ENCODE measurements at regions not wholly inside any gene's neighbourhood (a gene's known extent, or its start where the extent isn't known, plus 50 kb on each side); places are given as distances from the start of the nearest gene placed in this dataset.
A peak's percentile ranks its signal among the peaks of the same experiment; 100 is the strongest.

DNA sequence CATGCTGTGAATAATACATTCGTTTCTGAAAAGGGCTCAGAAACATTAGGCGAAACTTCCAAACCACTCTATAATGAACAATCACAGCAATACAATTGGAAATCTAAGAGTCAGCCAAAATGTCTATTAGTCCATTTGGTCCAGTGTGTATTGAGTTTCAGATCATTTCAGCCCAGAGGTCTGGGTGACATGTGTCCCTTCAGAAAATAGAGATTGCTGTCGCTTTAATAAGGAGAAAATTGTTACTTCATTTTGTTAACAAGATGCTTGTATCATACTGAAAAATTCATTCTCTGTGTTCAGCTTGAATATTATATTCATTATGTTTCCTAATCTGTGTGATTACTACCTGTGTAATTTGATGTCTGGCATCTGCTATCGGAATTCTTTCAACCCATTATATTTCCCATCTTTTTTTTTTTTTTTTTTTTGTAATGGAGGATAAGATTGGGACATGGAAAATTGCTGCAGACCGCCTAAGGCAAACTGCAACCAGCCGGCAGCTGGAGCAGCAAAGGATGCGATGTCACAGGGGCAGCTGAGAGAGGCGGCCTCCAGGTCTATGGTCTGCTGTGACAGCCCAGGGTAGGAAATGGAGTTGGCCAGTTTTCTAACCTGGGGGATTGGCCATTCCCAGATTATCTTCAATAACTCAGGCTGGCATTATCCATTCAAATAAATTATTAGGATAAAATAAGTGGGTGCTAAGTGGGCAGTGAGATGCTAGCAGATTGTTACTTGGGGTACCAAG is 170.9 kb upstream of the NPVF start:
- DNase-seq, result no peak

DNA sequence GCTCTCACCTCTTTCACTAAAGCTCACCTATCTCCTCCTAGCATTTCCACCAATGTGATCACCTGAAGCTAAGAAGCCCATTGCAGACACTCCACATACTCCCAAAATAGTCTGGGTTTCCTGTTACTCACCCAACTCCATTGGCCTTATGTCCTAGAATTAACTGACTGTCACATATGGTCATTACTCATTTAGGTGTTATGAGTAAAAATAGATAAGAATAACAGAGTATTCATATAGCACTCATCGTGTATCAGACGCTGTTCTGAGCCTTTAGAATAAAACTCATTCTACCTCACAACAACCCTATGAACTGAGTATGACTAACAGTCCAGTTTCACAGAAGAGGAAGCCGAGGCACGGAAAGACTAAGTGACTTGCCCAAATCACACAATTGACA is 174.2 kb upstream of the NPVF start:
- DNase-seq, result no peak

DNA sequence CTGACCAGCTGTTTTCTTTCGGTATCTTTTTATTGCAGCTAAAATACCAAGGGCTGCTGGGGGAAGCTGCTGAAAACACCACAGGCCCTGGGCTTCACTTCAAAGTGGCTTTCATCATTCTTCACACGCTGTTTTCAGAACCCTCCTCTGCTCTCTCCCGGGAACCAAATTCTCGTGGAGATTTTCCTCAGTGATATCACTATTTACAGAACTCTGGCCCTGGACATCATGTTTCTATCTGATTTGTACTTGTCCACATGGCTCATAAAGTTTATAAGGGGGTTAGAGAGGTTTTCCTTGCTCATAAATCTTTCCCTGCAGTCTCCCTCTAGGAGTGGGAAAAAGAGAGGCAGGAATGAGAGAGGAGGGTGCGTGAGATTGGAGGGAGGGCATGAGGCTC is 177.4 kb upstream of the NPVF start:
- DNase-seq, result no peak

DNA sequence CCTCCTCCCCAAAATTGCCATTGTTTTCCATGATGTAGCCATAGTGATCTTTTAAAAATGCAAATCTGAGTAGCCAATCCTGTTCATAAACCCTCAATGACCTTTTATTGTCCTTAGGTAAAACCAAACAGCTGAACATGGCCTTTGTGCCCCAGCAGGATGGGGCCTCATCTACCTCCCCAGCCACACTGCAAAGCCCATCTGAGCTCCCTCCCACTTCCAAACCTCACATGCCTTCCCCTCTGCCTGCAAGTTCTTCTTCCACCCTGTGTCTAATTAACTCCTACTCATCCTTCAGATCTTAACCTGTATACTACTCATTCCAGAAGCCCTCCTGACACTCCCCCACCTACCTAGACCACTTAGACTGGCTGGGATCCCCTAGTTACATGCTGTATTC is 178.8 kb upstream of the NPVF start:
- DNase-seq, result no peak

DNA sequence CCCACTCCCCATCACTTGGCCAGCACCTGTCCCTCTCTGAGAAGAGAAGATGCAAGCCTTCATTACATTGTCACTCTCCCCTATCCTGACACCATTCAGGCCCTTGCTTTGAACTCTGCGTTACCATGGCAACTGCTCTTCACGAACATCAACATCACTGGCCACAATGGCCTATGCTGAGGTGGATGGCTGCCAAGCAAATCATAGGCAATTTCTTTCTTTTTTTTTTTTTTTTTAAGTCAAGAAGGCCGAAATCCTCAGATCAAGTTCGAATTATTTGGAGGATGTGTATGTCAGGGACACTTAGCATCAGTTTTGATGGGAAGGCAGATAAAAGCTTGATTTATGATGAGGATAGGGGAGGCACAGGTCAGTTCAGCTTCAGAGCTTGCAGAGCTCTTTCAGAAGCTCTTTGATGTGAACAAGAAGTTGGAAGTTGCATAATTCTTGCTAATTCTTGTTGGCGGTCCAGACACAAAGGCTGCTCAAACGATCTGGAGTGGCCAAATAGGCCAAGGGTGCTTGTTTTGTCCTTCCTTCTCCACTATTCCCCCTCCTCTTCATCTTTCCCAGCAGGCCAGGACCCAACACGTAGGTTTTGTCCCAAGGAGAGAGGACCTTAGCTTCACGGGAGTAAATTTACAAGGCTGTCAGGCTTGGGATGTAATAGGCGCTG is 179.9 kb upstream of the NPVF start:
- DNase-seq, result no peak

DNA sequence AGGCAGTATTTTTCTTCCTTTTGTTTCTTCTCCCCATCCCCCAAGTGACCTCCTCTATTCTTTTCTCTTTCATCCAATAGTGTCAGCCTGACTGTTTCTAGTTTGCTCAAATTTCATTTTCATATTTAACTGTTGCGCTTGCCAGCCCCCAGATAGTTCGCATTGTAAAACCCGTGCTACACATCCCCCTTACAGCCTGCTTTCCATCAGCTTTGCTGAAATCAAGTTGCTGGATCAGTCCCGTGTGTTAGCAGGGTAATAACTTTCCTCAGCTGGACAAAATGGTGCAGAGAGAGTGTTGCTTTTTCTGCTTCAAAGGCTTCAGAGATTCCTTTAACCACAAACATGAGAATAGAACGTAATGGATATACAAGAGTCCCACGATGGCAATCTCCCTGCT is 180.6 kb upstream of the NPVF start:
- peak; percentile 46 for DNase-seq

DNA sequence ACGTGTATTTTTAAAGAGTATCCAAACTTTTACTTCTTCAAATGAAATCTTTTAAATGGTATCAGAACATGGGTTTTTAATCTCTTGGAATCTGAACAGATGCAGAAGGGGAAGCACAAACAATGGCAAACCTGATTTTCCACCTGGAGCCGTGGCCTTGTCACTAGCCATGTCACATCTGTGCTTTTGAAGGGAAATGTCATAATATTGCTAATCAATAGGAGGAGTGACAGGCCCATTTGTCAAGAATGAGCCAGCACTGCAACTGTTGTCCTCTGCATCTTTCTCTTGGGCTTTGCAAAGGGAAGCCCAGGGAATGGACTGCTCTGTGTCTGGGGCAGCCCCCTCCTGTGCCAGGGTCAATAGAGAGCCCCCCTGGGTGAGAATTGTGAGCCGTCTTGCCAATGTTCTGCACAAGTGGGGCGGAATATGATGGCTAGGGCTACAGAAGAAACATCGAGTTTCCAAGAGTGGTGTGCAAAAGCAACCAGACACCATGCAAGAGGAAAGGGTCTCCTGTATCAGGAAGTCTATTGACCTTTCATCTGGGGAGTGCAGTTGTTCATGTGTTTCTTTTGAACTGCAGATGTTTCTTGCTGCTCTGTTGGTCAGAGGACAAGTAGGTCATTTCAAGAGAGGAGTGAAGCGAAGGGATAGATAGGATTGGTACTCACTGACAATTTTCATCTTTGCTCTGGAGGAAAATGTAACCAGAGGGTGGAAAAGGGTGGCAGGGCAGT is 181.8 kb upstream of the NPVF start:
- DNase-seq, result no peak

DNA sequence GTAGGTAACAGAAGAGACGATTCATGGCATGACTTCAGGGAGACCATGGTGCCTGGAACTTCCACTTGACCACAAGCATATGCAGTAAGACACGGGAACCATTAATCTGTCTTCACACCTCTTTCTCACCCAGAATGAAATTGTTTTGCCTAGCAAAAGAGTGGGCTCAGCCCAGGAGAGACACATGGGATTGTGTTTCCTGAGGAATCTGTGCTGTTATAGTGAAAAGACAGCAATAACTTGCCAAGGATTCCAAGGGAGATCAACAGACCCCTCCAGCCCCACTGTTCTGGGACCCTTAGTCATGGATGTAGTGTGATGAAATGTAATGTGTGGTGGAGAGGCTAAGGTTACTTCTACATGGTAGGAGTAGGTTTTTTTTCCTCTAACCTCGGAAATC is 192.5 kb upstream of the NPVF start:
- no peak for DNase-seq

DNA sequence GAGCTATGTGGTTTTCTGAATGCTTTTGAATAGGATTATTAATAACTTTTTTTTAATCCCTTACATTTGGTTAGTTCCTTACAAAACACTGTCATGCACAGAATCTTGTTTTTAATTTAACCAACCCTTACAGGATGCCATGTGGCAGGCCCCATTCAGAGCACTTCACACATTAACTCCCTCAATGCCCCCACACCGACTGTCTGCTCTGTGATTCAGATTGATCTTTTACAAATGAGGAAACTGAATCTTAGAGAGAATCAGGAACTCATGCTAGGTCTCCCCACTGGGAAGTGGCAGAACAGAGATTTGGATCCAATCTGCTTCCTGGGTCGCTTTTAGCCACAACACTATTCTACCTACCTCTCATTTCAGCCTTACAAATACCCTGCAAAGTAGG is 195.8 kb upstream of the NPVF start:
- DNase-seq, result no peak

DNA sequence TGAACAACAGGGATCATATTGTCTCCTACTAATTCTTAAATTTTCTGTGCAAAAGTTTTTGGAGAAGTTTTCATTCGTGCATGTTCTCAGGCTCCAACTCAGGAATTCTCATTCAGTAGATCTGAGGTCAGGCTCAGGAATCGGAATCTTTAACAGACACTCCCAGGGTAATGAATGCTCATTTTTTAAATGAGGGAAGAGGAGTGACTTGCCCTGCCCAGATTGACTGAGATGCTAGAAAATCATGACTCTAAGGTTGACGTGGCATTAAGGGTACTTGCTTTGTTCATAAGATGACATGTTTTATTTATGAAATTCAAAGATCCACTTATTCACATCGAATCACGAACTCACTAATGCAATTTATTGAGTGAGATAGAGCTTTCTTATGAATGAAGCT is 196.6 kb upstream of the NPVF start:
- no peak for DNase-seq

DNA sequence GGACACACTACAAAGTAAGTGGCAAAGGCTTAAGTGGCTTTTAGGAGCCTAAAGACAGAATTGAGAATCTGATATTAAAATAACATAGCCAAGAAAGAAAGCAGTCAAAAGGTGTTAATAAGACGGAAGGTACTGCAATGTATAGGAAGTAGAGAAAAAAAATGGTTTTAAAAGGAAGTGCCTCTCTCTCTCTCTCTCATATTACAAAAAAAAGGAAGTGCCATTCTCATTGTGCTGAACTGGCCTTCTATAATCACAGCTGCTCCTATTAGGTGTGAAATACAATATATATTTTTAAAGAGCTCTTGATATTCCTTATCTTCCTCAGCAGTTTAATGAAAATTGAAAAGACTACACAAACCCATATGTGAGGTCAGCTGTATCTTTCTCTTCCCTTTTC is 199.4 kb upstream of the NPVF start:
- no peak for DNase-seq

DNA sequence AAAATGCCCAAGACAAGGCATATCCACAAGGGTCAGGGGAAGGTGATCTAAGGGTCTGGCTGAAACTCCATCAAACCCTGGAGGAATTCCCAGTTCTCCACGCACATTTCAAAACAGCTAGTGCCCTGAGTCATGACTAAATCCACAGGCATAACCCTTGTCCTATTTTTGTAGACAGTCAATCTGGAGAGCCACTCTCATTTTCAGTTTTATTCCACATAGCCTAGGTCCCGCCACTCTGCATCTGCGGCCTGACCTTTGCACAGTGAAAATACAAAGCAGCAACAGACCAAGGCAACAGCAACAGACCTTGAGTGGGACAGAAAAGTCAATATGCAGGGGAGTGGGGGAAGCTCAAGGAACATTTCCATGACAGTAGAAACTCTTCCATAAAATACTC is 201.4 kb upstream of the NPVF start:
- no peak for DNase-seq

DNA sequence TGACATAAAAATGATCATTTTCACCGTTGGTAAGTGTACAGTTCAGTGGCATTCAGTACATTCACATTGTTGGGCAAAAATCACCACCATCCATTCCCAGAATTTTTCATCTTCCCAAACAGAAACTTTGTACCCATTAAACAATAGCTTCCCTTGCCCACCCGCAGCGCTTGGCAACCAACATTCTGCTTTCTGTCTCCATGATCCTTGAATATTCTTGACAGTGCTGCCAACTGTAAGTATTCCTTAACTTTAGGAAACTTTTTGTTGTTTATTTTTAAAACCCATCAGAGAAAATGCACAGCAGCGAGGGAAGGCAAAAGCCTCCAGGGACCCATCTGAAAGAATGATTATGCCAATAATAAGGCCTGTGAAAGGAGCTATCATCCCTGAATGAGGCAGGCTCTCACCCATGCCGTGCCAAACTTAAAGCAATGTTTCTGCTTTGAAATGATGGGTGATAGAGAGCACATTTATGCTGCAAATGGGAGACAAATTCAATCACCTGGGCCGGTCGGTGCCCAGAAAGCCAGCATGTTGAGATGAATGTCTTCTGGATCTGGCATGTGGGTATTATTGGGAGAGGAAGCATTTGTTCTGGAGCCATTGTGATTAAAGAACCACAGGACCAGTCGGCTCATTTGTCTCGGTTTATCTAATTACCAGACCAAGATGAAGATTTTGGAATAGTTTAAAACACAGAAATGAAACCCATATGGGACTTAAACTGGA is 202.1 kb upstream of the NPVF start:
- DNase-seq, result no peak

DNA sequence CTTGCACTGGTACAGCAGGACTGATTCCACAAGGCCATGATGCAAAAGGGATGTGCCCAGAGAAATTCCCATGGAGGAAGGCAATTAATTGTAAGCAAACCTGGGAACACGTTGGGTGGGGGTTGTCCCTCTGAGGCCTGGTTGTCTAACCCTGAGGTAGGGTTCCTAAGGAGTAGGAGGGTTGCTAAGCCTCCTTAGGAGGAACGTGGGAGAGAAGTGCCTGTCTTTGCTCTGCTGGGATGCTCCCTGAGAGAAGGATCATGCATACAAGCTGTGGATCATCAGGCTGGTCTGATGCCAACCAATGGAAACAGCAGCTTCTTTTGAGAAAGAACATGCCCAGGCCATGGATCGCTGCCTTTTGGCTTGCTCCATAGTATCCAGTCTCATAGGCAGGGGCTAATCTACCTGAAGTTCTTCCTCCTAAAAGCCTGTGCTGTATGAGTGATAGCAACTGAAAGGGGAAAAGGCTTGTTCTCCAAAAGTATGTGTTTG is 203.7 kb upstream of the NPVF start:
- DNase-seq, result no peak

DNA sequence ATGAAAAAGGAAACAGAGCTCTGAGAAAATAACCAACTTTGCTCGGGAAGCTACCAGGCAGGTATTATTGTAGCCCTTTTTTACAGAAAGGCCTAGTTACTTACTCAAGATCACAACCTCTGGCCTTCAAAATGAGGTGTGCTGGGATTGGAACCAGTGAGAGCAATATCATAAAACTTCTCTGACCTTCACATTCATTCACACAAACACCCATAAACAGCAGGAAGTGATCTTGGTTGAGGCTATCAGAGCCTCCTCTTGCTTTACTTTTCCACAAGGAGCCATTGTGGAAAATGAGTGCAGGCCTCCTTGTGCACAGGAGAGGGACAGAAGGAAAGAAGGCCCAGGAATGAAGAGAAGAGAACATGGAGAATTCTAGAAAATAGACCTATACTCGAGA is 204.5 kb upstream of the NPVF start:
- no peak for DNase-seq

DNA sequence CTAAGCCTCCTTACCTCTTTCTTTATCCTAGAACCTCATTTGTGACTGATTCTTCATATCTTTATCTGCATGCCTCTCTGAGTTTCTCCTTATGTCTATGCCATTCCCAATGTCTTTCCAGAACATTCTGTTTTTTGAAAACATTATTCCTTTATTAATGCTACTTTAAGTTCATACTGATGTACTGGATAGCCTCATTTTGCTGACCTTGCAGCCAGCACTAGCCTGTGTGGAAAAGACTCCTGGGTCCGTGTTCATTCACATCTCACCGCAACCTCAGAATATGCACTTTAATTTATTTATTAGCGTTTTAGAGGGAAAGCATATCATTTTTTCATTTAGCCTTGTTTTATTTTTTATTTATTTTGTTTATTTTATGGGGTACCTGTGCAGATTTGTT is 208.1 kb upstream of the NPVF start:
- no peak for DNase-seq

DNA sequence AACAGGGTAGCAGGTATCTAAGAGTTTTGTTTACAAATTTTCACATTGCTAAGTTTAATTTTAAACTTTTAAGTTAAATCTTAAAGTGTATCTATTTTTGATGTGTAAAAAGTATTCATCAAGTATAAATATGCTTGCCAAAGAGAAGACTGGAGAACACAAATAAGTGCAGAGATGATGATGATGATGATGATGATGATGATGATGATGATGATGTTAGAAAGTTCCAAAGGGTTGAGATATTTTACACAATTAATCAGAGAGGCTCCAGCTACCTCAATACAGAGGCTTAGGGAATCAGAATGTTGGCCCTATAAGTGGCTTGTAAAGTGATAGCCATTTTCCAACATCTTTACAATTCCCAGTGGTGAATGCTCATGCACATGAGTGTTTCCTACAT is 209.0 kb upstream of the NPVF start:
- DNase-seq, result no peak

DNA sequence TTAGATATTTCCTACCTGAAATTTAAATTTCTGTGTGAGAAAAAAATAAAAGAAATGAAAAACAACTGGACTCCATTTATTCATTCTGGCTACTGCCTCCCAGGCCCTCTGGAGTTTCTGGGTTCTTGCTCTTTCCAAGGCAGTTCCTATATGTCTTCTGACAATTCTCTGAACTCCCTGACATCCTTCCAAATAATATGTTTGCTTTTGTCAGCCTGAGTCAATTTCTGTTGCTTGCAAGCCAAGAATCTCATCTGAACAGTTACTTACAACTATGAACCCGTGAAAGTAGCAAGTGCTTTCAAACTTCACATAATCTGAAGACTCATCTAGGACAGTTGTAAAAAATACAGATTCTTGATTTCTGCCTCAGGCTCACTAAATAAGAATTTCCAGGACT is 216.7 kb upstream of the NPVF start:
- no peak for DNase-seq

DNA sequence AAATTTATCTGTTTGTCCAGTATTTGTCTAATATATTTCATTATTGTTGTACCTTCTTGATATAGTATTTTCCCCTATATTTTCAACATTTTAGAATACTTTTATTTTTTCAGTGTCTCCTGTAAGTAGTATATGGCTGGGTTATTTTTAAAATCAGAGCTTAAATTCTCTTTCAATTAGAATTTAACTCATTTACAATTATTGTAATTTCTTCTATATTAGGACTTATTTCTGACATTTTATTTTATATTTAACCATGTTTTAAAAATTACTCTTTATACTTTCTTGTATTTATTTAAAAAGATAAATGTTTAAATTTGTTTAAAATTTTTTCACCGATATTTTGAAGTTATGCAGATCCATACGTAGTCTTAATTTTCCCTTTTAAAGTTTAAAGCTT is 220.0 kb upstream of the NPVF start:
- DNase-seq, result no peak

DNA sequence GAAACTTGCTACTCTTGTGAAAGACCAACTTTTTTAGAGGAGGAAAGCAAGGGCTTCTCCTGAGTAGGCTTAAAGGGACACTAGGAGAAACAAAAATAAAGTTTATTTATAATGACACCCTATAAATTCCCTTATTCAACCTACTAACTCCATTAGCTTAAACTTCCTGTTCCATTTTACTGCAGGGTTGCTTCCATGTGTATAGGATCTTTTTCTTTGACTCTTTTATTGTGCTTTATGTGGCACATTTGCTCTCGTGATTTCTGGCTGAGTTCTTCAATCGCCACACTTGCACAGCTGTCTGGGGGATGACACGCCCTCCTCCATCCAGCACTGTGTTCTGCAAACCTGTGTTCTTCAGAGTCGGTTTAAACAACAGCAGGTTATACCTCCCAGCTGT is 225.7 kb upstream of the NPVF start:
- no peak for DNase-seq

DNA sequence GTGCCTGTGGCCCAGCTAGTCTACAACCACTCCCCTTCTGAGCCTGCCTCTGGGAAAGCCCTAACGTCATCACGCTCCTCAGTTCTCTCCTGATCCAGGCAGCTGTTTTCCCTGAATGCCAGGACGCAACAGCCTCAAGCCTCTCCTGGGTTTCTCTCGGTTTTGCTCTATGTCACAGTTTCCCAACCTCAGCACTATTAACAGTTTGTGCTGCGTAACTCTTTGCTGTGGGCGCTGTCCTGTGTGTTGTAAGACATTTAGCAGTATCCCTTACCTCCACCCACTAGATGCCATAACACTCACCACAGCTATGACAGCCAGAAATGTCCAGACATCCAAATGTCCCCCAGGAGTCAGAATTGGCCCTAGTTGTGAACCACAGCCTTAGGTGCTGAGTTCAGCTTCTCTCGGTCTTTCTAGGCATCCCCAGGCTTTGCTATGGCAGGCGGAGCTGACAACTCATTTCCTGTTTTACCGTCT is 226.3 kb upstream of the NPVF start:
- peak; percentile 58 for DNase-seq

DNA sequence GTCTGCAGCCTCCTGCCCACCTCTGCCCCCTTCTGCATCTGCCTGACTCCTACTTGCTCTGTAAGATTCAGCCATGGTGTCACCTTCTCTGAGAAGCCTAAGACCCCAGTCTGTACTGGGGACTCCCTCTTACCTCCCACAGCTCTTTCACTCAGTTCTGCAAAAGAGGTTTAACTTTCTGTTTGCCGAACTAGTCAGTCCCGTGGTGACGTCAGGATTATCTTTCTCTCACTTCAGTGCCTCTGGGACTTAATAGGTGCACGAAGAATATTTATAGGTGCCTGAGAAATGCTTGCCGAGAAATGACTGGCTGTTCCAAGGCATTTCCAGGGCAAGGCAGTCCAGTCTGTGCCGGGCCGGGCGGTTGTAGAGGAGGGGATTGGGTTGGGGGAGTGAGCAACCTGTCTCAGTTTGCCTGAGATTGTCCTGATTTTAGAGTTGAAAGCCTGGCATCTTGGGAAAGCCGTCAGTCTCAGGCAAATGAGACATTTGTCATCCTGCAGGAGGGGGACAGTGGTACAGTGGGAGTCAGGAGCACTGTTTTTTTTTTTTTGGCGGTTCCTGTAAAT is 227.5 kb upstream of the NPVF start:
- no peak for DNase-seq
